ENCODE measurements at regions not wholly inside any gene's neighbourhood (a gene's known extent, or its start where the extent isn't known, plus 50 kb on each side); places are given as distances from the start of the nearest gene placed in this dataset.
"Not testable (repeated sequence)": the region's sequence is repeated elsewhere in the genome, so short reads cannot be mapped to it uniquely, and the experiment has no call there.

DNA sequence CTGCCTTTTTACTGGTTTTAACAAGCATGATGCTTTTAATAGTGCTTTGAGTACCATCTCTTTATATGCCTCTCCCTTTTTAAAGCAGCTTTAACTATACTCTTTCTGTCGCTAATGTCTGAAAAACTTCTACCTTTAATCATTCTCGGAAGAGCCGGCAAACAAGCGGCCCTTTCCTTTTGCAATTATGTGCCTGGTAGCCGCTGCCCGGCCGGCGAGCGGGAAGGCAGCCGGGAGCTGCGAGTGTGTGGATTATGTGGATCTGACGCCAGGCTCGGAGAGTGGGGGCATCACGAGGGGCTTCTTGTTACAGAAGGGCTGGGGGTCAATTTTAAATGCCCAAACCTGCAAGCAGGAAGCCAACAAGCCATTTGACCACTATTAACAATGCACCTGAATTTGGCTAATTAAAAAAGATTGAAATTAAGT lies 120.9 kb downstream of the BUB3 start:
- H2AFZ ChIP-seq (ENCODE audit: low read length), result no peak overlapping the region
- H3K9me2 ChIP-seq (replicated peaks; ENCODE audit: low read depth, low read length), result no peaks in the 10 kb centered on the region

GRCh38 chr10:123278445-123278844 lies 124.2 kb downstream of the BUB3 start:
- H4K20me1 ChIP-seq (ENCODE audit: insufficient read depth, low read length, poor library complexity, severe bottlenecking), result no peaks in the 10 kb centered on the region
- no peaks in the 10 kb centered on the region for H3K9me2 ChIP-seq (replicated peaks; ENCODE audit: low read depth, low read length)
- H3K36me3 ChIP-seq (ENCODE audit: insufficient read depth, low read length), result no peaks in the 10 kb centered on the region
- H3K4me1 ChIP-seq (ENCODE audit: insufficient read depth, low read length, poor library complexity, severe bottlenecking), result no peaks in the 10 kb centered on the region
- no peak overlapping the region for H3K4me3 ChIP-seq (ENCODE audit: low read length, poor library complexity, severe bottlenecking)
- H3F3A ChIP-seq (ENCODE audit: low read depth), result no peaks in the 10 kb centered on the region
- H3K79me2 ChIP-seq (ENCODE audit: insufficient read depth, low read length), result no peaks in the 10 kb centered on the region
- no peak overlapping the region for H3K4me2 ChIP-seq (ENCODE audit: low read depth, low read length, poor library complexity, severe bottlenecking)
- H3K9ac ChIP-seq (ENCODE audit: low read depth, low read length, poor library complexity, severe bottlenecking), result no peak overlapping the region
- no peak overlapping the region for H2AFZ ChIP-seq (ENCODE audit: low read length)
- H3K27me3 ChIP-seq (ENCODE audit: insufficient read depth, low read length, poor library complexity, severe bottlenecking), result no peaks in the 10 kb centered on the region
- H3K9me3 ChIP-seq (ENCODE audit: insufficient read depth, low read depth, low read length), result no peaks in the 10 kb centered on the region
- TF ChIP-seq EZH2phosphoT487 (IDR thresholded peaks at IDR 0.05; ENCODE audit: borderline replicate concordance), result no peak
- no peak for TF ChIP-seq CTCF (conservative IDR thresholded peaks at IDR 0.05; ENCODE audit: low read length)

More for the DNA sequence above, 120.9 kb downstream of the BUB3 start:
- no peak overlapping the region for H3K4me2 ChIP-seq (ENCODE audit: low read depth, low read length, poor library complexity, severe bottlenecking)
- no peaks in the 10 kb centered on the region for H3K79me2 ChIP-seq (ENCODE audit: insufficient read depth, low read length)
- TF ChIP-seq EZH2phosphoT487 (IDR thresholded peaks at IDR 0.05; ENCODE audit: borderline replicate concordance) (no peak), CTCF (conservative IDR thresholded peaks at IDR 0.05; ENCODE audit: low read length) (no peak)
- H3K36me3 ChIP-seq (ENCODE audit: insufficient read depth, low read length), result no peaks in the 10 kb centered on the region
- no peaks in the 10 kb centered on the region for H3K27me3 ChIP-seq (ENCODE audit: insufficient read depth, low read length, poor library complexity, severe bottlenecking)
- no peaks in the 10 kb centered on the region for H3K4me1 ChIP-seq (ENCODE audit: insufficient read depth, low read length, poor library complexity, severe bottlenecking)
- H3K4me3 ChIP-seq (ENCODE audit: low read length, poor library complexity, severe bottlenecking), result no peak overlapping the region
- H3F3A ChIP-seq (ENCODE audit: low read depth), result no peaks in the 10 kb centered on the region
- H3K9me3 ChIP-seq (ENCODE audit: insufficient read depth, low read depth, low read length), result no peaks in the 10 kb centered on the region
- no peak overlapping the region for H3K9ac ChIP-seq (ENCODE audit: low read depth, low read length, poor library complexity, severe bottlenecking)
- H4K20me1 ChIP-seq (ENCODE audit: insufficient read depth, low read length, poor library complexity, severe bottlenecking), result no peaks in the 10 kb centered on the region

- not testable (repeated sequence) for H3K9ac ChIP-seq (ENCODE audit: low read depth, low read length, poor library complexity, severe bottlenecking); H4K20me1 ChIP-seq (ENCODE audit: insufficient read depth, low read length, poor library complexity, severe bottlenecking); H3F3A ChIP-seq (ENCODE audit: low read depth); H3K4me2 ChIP-seq (ENCODE audit: low read depth, low read length, poor library complexity, severe bottlenecking); H2AFZ ChIP-seq (ENCODE audit: low read length); H3K79me2 ChIP-seq (ENCODE audit: insufficient read depth, low read length); H3K9me3 ChIP-seq (ENCODE audit: insufficient read depth, low read depth, low read length); H3K27me3 ChIP-seq (ENCODE audit: insufficient read depth, low read length, poor library complexity, severe bottlenecking); H3K4me1 ChIP-seq (ENCODE audit: insufficient read depth, low read length, poor library complexity, severe bottlenecking); H3K4me3 ChIP-seq (ENCODE audit: low read length, poor library complexity, severe bottlenecking); H3K9me2 ChIP-seq (replicated peaks; ENCODE audit: low read depth, low read length); H3K36me3 ChIP-seq (ENCODE audit: insufficient read depth, low read length)
Measured at GRCh38 chr10:123283371-123283770, 129.2 kb downstream of the BUB3 start.

DNA sequence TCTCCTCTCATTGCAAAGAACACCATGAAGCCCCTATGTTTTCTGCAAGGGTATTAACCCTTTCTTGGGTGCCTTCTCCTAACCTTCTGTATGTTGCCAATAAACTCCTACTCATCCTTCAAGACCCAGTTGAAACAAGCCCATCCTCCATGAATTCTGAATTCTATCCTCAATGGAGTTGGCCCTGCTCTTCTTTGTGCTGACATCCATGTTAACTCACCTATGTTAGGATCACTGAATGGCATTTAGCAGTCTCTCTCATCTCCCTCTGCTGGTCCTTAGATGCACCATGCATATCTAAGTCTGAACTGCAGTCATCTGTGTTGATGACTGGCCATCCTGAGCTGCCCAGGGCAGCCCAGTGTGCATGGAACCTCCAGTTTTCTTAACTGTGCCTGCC lies 129.8 kb downstream of the BUB3 start:
- Histone ChIP-seq H3K9ac (ENCODE audit: low read depth, low read length, poor library complexity, severe bottlenecking) (no peak overlapping the region), H3F3A (ENCODE audit: low read depth) (no peaks in the 10 kb centered on the region), H3K36me3 (ENCODE audit: insufficient read depth, low read length) (no peaks in the 10 kb centered on the region), H3K4me3 (ENCODE audit: low read length, poor library complexity, severe bottlenecking) (no peak overlapping the region), H3K9me2 (replicated peaks; ENCODE audit: low read depth, low read length) (no peaks in the 10 kb centered on the region), H3K27me3 (ENCODE audit: insufficient read depth, low read length, poor library complexity, severe bottlenecking) (no peaks in the 10 kb centered on the region), H2AFZ (ENCODE audit: low read length) (no peak overlapping the region), H3K4me2 (ENCODE audit: low read depth, low read length, poor library complexity, severe bottlenecking) (no peak overlapping the region), H3K79me2 (ENCODE audit: insufficient read depth, low read length) (no peaks in the 10 kb centered on the region), H4K20me1 (ENCODE audit: insufficient read depth, low read length, poor library complexity, severe bottlenecking) (no peaks in the 10 kb centered on the region), H3K9me3 (ENCODE audit: insufficient read depth, low read depth, low read length) (no peaks in the 10 kb centered on the region), H3K4me1 (ENCODE audit: insufficient read depth, low read length, poor library complexity, severe bottlenecking) (no peaks in the 10 kb centered on the region)
- TF ChIP-seq CTCF (conservative IDR thresholded peaks at IDR 0.05; ENCODE audit: low read length), result no peak
